ENCODE measurements at regions not wholly inside any gene's neighbourhood (a gene's known extent, or its start where the extent isn't known, plus 50 kb on each side); places are given as distances from the start of the nearest gene placed in this dataset.
"Not testable (repeated sequence)": the region's sequence is repeated elsewhere in the genome, so short reads cannot be mapped to it uniquely, and the experiment has no call there.

DNA sequence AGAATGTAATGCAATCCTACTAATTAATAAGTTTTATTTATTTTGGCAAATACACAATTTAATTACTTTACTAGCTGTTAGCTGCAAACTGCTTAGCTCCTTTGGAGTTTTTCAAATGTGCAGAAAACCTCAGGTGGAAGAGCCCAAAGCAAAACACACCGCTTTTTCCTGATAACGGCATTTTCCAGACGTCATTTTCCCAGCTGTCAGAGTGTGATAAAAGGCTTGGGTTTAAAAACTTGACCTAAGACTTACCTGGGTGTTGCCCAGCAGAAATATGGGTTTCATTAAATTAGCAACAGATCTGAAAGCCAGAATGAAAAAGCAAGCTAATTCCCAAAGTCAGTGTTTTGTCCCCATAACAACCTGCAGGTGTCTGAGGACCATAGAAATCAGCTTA is 204.0 kb upstream of the HMCN1 start:
- no peak for DNase-seq (ENCODE audit: low spot score)
- TF ChIP-seq, protein P1, sequence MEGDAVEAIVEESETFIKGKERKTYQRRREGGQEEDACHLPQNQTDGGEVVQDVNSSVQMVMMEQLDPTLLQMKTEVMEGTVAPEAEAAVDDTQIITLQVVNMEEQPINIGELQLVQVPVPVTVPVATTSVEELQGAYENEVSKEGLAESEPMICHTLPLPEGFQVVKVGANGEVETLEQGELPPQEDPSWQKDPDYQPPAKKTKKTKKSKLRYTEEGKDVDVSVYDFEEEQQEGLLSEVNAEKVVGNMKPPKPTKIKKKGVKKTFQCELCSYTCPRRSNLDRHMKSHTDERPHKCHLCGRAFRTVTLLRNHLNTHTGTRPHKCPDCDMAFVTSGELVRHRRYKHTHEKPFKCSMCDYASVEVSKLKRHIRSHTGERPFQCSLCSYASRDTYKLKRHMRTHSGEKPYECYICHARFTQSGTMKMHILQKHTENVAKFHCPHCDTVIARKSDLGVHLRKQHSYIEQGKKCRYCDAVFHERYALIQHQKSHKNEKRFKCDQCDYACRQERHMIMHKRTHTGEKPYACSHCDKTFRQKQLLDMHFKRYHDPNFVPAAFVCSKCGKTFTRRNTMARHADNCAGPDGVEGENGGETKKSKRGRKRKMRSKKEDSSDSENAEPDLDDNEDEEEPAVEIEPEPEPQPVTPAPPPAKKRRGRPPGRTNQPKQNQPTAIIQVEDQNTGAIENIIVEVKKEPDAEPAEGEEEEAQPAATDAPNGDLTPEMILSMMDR (IDR thresholded peaks at IDR 0.05; ENCODE audit: borderline replicate concordance, control extremely low read depth, extremely low read depth, insufficient read depth, missing control alignments), result no peak
- in situ Hi-C loops (cut with MboI; ENCODE audit: low sequenced_read_pairs, unreplicated experiment), result no loop called here

DNA sequence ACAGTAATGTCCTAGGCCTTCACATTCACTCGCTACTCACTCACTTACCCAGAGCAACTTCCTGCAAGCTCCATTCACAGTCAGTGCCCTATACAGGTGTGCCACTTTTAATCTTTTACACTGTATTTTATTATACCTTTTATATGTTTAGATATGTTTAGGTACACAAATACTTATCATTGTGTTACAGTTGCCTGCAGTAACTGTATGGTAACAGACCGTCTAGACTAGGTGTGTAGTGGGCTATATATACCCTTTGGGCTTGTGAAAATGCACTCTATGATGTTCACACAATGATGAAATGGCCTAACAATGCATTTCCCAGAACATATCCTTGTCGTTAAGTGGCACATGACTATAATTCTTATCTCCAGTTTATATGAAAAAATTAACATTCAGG is 204.5 kb upstream of the HMCN1 start:
- TF ChIP-seq, protein P1 (IDR thresholded peaks at IDR 0.05; ENCODE audit: borderline replicate concordance, control extremely low read depth, extremely low read depth, insufficient read depth, missing control alignments), result no peak
- in situ Hi-C loops (cut with MboI; ENCODE audit: low sequenced_read_pairs, unreplicated experiment), result no loop called here
- DNase-seq (ENCODE audit: low spot score), result no peak

DNA sequence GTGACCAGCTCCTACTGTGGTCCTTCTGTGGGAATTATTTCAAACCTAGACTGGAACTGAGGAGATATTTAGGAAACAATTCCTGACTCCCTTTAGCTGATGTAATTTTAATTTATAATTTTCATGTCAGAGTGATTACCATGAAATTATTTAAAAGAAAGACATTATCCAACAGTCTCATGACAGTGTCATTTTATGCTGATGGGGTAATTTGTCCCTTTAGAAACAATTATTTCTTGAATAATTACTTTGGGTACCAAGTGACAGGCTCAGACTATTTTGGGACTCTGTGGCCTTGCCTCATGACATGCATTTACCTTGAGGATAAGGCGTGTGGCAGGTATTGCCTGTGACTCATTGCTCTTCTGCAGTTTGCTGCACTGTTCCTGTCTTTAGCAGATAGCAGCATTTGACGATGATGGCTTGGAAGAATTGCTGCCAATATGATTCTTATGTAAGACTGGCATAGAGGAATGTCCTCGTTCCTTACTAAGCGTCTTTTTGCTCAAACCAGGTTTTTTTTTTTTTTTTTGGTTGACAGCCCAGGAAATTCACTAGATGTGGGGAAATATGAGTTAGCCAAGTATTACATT is 206.0 kb upstream of the HMCN1 start:
- no peak for DNase-seq (ENCODE audit: low spot score)

GRCh38 chr1:185526344-185527307 is 207.6 kb upstream of the HMCN1 start:
- in situ Hi-C loops (cut with MboI; ENCODE audit: low sequenced_read_pairs, unreplicated experiment), result no loop called here

More for the DNA sequence above, 206.0 kb upstream of the HMCN1 start:
- TF ChIP-seq, protein P1 (IDR thresholded peaks at IDR 0.05; ENCODE audit: borderline replicate concordance, control extremely low read depth, extremely low read depth, insufficient read depth, missing control alignments), result no peak
- in situ Hi-C loops (cut with MboI; ENCODE audit: low sequenced_read_pairs, unreplicated experiment), result no loop called here

DNA sequence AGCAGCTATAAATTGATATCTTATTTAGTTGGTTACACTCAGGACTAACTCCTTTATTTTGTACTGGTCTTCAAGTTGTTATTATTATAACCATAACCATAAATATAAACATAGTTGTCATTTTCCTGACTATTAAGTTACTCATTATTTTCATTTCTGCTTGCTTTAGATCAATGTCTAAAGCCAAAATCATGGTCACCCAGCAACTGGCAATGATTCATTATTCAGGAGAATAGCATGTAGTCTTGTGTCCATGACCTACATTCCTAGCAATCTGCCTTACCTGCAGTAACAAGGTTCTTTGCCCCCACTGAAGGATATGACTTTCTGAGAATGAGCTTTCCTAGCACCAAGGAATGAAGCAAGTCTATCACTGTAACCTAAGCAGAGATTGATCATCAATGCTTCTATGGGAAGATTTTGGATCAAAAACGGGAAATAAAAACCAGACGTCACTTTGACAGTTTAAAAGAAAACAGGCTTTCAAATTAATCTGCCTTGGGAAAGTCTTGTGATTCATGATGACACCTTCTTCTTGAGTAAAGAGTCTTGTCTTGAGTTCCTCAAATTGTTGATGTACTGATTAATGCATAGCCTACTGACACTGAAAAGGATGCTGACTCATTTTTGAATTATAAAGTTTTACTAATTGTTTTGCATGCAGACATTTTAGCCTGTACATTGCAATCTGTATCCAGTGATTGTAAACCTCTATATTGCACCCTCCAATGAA is 203.3 kb upstream of the IVNS1ABP start:
- TF ChIP-seq, protein P1 (IDR thresholded peaks at IDR 0.05; ENCODE audit: borderline replicate concordance, control extremely low read depth, extremely low read depth, insufficient read depth, missing control alignments), result no peak
- in situ Hi-C loops (cut with MboI; ENCODE audit: low sequenced_read_pairs, unreplicated experiment), result no loop called here
- no peak for DNase-seq (ENCODE audit: low spot score)

More at GRCh38 chr1:185526344-185527307, 207.6 kb upstream of the HMCN1 start:
- TF ChIP-seq, protein P1 (IDR thresholded peaks at IDR 0.05; ENCODE audit: borderline replicate concordance, control extremely low read depth, extremely low read depth, insufficient read depth, missing control alignments), result no peak
- peak; percentile 30 for DNase-seq (ENCODE audit: low spot score)

- TF ChIP-seq, protein P1 (IDR thresholded peaks at IDR 0.05; ENCODE audit: borderline replicate concordance, control extremely low read depth, extremely low read depth, insufficient read depth, missing control alignments), result no peak
- no peak for DNase-seq (ENCODE audit: low spot score)
- in situ Hi-C loops (cut with MboI; ENCODE audit: low sequenced_read_pairs, unreplicated experiment), result no loop called here
Measured at GRCh38 chr1:185517808-185518419, 200.9 kb upstream of the IVNS1ABP start.

DNA sequence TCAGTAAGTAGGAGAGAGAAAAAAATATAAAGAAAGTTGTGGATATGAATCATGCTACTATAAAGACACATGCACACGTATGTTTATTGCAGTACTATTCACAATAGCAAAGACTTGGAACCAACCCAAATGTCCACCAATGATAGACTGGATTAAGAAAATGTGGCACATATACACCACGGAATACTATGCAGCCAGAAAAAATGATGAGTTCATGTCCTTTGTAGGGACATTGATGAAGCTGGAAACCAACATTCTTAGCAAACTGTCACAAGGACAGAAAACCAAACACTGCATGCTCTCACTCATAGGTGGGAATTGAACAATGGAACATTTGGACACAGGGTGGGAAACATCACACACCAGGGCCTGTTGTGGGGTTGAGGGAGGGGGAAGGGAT is 200.3 kb upstream of the IVNS1ABP start:
- in situ Hi-C loops (cut with MboI; ENCODE audit: low sequenced_read_pairs, unreplicated experiment), result not testable (repeated sequence)

More for the DNA sequence above, 200.3 kb upstream of the IVNS1ABP start:
- not testable (repeated sequence) for DNase-seq (ENCODE audit: low spot score)
